Urothelium cell line (cell line): ENCODE measurements at regions not wholly inside any gene's neighbourhood (a gene's known extent, or its start where the extent isn't known, plus 50 kb on each side); places are given as distances from the start of the nearest gene placed in this dataset.
"Not testable (repeated sequence)": the region's sequence is repeated elsewhere in the genome, so short reads cannot be mapped to it uniquely, and the experiment has no call there.

Experiments
- DNase-seq: peaks from one replicate; pipeline ENCODE4 v3.0.0; 2011; ENCODE audit warnings: low spot score, mixed read lengths
- FAIRE-seq: peaks from 2 replicates; lab custom pipeline; 2011; peaks lifted over from hg19 to GRCh38; lab: Jason Lieb, UNC

DNA sequence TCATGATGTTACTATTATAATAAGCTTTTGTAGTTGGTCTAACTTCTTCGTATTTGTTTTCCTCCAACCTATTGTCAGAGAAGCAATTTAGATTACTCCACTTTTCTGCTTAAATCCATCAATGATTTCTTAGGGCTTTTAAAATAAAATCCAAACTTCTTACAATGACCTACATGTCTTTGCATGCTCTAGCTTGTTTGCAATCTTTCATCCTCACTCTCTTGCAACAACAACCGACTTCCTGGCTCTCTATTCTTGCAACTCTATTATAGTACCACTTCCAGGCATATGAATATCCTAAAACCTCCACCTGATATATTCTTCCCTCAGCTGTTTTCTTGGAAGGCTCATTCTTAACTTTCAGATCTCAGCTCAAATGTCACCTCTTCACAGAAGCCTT lies 1288.7 kb downstream of the PLA2G4A start:
- FAIRE-seq: no peak
- no peak for DNase-seq

DNA sequence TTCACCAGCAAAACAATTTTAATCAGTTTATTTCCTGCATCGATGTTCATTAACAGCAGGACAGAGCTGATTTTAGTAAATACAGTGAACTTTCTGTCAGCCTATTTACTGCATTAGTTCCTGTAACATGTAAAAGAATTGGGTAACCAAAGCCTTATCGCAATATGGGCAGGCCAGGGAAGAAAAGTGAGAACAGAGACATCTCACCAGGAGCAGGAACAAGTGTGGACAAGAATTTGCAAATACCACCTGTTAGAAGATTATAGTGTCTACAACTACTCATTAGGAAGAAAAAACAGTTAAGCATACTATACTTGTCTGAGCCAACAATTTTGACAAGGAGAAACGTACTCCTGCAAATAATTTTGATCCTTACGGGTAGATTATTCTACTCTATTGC lies 1293.9 kb downstream of the PLA2G4A start:
- DNase-seq (no peak), FAIRE-seq (no peak)

DNA sequence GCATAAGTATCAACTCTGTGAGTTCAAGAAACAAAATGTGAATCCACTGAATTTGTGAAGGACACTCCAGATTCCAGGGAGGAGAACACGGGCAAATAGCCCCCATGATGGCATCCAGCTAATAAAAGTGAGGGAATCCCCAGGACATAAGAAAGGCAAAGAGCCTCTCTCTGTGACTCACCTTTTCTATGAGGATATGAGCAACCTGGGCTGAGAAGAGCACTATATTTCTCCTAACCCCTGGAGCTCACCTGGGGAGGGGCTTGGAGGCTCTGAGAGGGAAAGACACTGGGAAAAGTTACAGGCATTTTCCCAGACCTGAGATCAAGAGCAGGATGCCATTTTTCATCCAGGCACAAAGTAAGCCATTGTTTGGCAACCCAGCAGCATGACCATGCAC lies 1298.8 kb downstream of the PLA2G4A start:
- FAIRE-seq (no peak), DNase-seq (no peak)

DNA sequence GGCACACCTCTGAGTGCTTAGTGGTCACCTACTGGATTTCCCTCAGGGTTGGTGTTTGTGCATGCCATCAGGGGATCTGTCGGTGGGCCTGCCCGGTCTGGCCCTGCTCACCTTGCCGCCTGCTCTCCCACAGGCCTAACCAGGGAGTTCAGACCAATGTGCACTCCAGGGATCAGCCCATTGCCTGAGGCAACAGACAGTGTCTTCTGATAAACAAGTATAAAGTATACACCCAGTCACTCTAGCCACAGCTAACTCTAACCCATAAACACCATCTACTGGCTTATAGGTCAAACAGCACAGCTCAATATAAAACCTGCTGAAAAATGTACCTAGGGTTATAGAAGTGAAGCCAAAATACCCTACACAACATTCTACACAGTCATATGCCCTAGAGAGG lies 1300.0 kb downstream of the PLA2G4A start:
- FAIRE-seq (no peak), DNase-seq (no peak)

DNA sequence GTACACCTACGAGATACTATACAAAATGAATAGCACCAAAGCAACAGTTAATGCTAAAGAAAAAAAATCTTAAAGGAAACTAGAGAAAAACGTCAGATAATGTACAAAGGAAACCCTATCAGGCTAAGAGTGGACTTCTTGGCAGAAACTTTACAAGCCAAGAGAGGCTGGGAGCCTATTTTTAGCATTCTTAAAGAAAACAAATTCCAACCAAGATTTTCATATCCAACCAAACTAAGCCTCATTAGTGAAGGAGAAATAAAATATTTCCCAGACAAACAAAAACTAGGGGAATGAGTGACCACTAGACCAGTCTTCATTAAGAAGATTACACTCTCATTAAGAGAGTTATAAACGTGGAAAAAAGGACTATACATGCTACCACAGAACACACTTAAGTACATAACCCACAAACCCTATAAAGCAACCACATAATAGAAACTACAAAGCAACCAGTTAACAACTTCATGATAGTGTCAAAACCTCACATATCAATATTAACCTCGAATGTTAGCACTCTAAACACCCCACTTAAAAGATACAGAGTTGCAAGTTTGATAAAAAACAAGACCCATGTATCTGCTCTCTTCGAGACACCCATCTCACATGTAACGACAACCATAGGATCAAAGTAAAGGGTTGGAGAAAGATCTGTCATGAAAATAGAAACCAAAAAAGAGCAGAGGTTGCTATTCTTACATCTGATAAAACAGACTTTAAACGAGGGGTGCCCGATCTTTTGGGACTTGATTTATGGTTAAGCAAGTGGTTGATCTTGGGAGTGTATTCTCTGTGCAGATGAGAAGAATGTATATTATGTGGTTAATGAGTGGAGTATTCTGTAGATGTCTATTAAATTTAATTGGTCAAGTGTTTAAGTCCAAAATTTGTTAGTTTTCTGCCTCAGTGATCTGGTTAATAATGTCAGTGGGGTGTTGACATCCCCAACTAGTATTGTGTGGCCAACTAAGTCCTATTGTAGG lies 1301.4 kb downstream of the PLA2G4A start:
- no peak for DNase-seq
- no peak for FAIRE-seq

DNA sequence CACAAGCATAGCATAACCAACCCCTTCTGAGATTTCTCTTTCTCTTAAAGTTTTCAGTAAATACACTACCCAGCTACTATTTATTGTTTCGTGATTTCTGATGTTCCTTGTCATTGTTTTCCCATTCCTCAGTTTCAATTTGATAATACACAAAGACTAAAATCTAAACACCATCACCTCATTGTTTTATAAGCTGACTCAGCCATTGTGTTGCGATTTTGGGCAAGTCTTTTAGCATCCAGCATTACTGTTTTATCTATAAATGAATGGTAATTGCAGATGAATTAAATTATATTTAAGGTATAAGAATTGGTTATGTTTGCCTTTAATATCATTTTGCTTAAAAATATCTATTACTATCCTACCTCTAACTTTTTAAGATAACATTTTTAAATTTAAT lies 1308.5 kb downstream of the PLA2G4A start:
- no peak for DNase-seq
- FAIRE-seq: no peak

DNA sequence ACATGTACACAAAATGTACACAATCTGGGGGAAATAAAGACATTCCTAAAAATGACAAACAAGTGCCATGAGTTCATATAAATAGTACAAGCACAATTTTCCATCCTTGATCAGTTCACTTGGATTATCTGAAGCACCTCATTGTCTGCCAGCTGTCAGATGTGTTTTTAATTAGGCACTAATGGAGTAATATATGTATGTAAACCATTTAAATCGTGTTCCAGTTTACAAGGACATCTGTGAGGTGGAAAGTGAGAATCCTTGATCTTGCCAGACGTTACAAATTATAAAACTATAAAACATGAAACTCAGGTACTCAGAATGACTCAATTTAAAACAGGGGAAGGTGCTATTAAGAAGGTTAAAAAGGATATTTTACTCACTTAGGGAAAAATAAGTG lies 1312.2 kb downstream of the PLA2G4A start:
- DNase-seq: no peak
- FAIRE-seq: no peak

DNA sequence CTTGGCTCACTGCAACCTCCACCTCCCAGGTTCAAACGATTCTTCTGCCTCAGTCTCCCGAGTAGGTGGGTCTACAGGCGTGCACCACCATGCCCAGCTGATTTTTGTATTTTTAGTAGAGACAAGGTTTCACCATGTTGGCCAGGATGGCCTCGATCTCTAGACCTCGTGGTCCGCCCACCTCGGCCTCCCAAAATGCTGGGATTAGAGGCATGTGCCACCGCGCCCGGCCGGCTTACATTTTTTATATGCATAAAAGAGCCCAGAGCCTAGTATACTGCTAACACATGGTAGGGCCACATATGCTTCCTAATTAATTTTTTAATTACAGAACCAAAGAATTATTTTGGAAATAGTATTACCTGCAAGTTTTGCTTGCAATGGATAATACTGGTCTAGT lies 1325.4 kb downstream of the PLA2G4A start:
- no peak for DNase-seq
- FAIRE-seq: no peak

DNA sequence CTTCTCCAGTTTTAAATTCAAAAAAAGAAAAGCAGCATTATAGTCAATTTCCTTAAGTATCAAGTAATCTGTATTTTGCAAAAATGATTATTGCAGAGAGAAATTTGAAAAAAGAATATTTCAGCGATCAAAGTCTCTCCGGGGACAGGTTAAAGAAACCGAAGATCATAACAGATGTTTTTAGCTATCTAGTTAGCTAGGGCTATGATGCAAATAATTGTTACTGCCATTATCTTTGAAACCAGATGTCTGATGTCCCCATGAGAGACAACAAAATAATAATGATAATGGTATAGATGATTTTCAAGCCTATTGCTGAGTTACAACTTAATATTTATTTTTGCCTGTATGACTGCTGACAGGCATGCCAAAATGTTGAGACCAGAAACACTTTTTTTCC lies 1326.0 kb downstream of the PLA2G4A start:
- no peak for DNase-seq
- FAIRE-seq: no peak

DNA sequence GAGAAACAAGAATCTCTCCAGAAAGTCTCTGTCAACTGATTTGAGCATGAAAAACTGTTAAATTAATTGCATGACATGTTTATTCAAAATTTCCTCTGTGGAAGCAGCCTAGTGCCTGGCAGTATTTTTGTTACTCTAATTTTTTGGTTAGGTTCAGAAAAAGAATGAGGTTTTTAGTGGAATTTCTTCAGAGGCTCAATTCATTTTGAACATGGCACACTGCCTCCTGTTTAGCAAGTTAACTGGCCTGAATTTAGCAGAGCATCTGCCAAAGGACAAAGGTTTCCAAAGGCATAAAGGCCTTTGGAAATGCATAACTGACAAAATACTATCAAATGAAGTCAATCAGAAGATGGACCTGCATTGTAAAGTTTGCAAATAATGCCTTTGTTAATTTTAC lies 1326.5 kb downstream of the PLA2G4A start:
- no peak for FAIRE-seq
- DNase-seq: no peak

DNA sequence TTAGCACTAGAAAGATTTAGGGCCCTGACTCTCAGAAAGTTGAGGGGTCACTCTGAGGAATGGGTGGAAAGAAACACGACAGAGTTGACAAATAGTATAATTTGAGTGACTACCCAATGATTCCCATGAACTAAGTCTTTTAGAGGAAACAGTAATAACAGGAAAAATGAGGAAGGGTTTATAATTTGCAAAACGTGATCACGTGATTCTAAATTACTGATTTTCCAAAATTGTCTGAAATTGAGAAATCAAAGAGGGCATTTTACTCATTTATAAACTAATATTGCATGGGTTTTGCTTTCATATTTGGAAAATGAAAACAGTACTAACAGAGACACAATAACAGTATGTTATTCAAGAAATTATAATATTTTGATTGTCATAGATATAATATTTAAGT lies 1335.7 kb downstream of the PLA2G4A start:
- FAIRE-seq (no peak), DNase-seq (no peak)

DNA sequence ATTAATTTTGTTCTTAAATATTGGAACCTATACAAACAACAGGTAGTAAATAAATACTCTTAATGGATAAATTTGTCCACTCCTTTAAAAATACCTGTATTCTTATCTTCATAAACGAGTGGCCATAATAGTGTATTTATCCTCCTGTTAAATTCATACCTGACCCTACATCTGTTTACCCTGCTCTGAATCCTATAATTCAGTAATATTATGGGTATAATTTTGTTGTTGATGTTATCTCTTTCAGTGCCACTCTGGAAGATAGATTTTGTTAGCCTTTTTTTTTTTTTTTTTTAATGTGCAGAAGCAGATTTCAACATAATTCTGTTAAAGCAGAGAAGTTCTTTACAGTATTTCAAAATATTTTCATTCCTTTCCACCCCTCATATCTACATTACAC lies 1337.9 kb downstream of the PLA2G4A start:
- FAIRE-seq (no peak), DNase-seq (no peak)

DNA sequence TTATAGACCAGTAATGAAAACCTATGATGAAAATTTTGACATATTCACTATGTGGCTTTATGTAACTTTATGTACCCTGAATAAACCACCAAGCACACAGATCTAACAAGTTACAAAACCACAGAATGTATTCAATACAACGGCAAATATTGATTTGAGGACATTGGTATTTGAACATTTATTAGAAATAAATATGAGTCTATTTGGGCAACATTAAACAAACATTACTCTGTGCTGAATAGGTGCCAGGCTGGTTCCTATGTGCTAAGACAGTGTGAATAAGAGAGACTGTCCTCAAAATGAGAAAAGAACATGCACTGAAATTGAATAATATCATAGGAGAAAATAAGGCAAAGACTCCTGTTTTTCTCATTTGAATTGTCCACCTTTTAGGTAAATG lies 1341.2 kb downstream of the PLA2G4A start:
- FAIRE-seq: no peak
- DNase-seq: no peak

DNA sequence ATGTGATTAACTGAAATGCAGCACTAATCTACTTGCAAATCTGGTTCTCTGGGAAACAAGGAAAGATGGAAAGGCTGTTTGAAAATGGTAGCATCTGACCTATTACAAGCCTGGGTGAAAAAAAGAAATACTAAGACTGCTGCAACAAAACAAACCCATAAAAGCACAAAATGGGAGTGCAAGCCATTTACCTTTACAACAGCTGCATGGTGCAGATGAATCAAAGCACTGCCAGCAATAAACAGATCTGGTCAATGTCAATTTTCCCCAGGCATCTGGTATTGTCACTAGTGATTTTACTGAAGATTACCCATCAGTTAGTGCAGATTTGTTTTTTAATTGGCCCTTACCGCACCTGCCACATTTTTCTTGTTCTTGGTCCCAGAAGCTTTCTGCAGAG lies 1341.7 kb downstream of the PLA2G4A start:
- FAIRE-seq: no peak
- DNase-seq: no peak

DNA sequence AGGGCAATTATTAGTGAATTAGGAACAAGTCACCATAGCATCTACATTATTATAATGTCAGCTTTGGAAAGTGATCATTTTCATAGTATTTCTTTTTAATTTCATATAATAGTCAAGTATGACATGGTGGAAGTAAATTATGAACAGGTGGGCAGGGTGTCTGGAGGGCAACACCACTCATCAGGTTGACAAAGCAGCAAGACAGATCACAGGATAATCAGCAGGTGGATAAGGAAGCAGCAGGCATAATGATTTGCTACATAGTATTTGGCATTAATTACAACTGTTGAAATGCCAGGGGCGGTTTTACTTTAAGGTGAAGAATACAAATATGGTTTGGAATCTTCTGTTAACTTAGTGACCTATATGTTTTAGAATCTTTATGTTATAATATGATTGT lies 1342.2 kb downstream of the PLA2G4A start:
- no peak for FAIRE-seq

DNA sequence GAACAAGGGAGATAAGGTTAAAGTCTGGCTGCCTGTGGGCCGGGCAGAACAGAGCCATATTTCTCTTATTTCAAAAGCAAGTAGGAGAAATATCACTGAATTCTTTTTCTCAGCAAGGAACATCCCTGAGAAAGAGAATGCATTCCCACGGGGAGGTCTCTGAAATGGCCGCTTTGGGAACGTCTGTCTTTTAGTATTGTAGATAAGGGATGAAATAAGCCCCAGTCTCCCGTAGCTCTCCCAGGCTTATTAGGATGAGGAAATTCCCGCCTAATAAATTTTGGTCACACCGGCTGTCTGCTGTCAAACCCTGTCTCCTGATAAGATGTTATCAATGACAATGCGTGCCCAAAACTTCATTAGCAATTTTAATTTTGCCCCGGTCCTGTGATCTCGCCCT lies 1353.3 kb downstream of the PLA2G4A start:
- not testable (repeated sequence) for FAIRE-seq, DNase-seq

More for the DNA sequence above, 1342.2 kb downstream of the PLA2G4A start:
- DNase-seq: no peak

DNA sequence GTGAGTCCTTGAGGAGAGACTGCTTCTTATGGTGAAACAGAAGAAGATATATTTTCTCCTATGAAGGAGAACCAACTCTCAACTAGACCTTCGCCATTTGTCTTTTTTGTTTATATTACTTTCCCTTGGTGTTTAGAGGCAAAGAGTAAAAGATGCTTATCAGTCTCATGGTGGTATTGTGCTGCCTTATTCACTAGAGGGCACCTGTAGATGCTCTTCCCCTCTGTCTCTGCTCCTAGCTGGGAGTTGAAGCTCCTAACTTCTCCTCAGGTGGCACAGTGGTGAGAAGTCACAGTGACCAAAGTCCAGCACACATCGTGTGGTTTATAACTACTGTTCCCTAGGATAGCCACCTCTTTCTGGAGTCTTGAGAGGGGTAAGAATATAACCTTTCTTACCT lies 1359.6 kb downstream of the PLA2G4A start:
- no peak for DNase-seq
- no peak for FAIRE-seq

DNA sequence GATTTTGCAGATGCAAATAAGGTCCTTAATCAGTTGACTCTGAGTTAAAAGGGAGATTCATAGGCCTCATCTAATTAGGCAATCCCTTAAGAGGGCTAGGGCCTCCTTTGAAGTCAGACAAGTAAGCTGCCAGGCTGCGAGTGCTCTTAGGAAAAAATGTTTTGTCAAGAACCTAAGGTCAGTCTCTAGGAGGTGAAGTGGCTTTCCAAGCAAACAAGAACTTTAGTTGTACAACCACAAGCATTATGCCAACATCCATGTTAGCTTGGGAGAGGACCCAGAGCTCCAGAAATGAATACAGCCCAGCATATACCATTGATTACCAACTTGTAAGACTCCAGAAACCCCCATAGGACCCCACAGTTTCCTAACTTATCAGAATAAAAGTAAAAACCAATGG lies 1366.2 kb downstream of the PLA2G4A start:
- FAIRE-seq (no peak), DNase-seq (no peak)

DNA sequence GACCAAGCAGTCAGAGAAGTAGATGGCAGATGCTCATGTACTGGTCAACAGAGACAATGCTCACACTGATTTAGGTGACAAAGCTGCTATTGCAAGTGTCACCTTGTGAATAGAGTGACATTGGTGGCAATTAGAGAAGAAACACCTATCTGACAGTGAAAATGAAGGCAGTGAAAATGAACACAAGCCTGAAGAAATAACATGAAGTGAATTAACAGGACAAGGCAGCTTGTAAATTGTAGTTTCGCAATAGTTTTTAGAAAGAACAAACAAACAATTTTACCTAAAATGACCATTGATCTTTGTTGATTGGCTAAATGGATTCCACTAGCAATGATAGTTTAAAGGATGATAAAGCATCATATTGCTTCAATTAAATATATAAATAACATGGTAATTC lies 1389.5 kb downstream of the PLA2G4A start:
- no peak for FAIRE-seq
- DNase-seq: no peak

DNA sequence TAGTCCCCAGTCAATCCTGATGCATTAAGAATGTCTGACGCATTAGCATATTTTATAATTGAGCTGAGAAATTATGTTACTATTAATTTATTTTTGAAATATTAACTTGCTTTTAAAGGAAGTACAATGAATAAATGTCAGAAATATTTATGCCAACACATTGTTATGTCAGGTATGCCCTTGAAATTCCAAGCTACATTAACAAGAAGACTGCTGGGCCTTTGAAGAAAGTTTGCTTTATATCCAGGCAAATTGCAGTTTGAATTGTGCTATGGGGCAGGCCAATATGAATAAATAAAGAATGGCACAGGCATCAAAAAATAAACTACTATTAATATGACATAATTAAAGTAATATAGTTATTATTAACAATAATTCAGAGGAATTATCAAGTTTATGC lies 1391.3 kb downstream of the PLA2G4A start:
- no peak for FAIRE-seq
- no peak for DNase-seq

DNA sequence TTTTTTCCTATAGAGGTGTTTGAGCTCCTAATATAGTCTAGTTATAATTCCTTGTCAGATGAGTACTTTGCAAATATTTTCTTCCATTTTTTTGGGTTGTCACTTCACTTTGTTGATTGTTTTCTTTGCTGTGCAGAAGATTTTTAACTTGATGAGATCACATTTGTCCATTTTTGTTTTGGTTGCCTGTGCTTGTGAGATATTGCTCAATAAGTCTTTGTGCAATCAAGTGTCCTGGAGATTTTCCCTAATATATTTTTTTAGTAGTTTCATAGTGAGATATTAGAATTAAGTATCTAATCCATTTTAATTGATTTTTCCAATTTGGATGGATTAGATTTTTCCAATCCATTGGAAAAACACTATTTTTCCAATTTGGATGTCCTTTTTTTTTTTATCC lies 1395.5 kb downstream of the PLA2G4A start:
- no peak for DNase-seq
- no peak for FAIRE-seq

DNA sequence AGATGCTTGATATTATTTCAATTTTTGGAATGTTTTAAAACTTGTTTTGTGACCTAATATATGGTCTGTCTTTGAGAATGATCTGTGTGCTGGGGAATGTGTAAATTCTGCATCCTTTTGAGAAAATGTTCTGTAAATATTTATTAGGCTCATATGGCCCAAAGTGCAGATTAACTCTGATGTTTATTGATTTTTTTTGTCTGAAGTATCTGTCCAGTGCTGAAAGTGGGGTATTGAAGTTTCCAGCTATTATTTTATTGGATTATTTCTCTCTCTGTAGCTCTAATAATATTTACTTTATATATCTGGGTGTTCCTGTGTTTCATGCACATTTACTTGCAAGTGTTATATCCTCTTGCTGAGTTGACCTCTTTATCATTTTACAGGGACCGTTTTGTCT lies 1397.2 kb downstream of the PLA2G4A start:
- no peak for DNase-seq

DNA sequence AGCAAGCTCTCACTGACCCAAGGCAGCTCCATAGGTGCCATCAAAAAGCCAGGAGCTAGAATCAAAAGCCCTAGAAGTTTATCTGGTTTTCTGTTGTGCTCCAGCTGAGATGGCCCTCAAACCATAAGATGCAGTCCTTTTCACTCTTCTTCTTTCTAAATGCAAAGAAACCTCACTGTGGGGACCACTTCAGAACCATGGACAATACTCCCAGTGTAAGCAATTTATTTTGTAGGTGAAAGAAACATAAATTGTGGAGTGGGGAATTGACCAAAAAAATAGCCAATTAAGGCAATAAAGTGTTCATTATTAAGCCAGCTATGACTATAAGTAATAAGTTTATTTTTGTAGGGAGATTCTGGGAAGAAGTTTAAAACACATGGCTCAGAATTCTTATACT lies 1399.9 kb downstream of the PLA2G4A start:
- FAIRE-seq: no peak

More for the DNA sequence above, 1397.2 kb downstream of the PLA2G4A start:
- no peak for FAIRE-seq

More for the DNA sequence above, 1399.9 kb downstream of the PLA2G4A start:
- no peak for DNase-seq
